ENCODE measurements at regions not wholly inside any gene's neighbourhood (a gene's known extent, or its start where the extent isn't known, plus 50 kb on each side); places are given as distances from the start of the nearest gene placed in this dataset.

DNA sequence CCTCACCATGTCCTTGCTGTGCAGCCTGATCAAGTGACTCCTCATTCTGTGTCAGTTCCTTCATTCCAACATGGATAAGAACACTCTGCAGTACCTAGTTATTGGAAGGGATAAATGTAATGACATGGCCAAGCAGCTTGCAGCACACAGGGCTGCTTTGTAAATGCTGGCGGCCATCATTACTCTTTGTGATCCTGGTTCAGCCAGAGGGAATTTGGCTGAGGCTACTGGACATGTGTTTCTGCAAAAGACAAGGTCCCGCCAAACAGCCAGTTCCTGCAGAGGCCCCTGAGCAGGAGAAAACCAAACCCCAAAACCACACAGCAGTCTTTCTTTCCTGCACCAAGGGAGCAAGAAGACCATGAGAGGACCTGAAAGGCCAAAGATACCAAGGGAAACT is 495.8 kb downstream of the AJAP1 start:
- intact Hi-C loops (cut with micrococcal nuclease), result no loop called here
- Histone ChIP-seq H3K4me2 (ENCODE audit: low read length) (no peak overlapping the region), H3K79me2 (ENCODE audit: insufficient read depth, low read length) (no peaks in the 10 kb centered on the region), H3K36me3 (ENCODE audit: control insufficient read depth in 1 of 2, insufficient read depth in 2 of 2, low read length in 2 of 2) (no peaks in the 10 kb centered on the region), H4K20me1 (ENCODE audit: insufficient read depth) (no peaks in the 10 kb centered on the region), H2AFZ (ENCODE audit: low read depth, low read length, poor library complexity, severe bottlenecking) (no peak overlapping the region), H3K9me2 (ENCODE audit: insufficient read depth) (no peaks in the 10 kb centered on the region), H3K4me1 (ENCODE audit: control insufficient read depth in 1 of 2, insufficient read depth in 2 of 2, low read length in 2 of 2) (no peaks in the 10 kb centered on the region), H3K27ac (ENCODE audit: low read depth, low read length) (no peak overlapping the region), H3K27me3 (ENCODE audit: insufficient read depth, low read length) (no peaks in the 10 kb centered on the region), H3K9ac (ENCODE audit: low read length) (no peak overlapping the region), H3K9me3 (ENCODE audit: control insufficient read depth in 1 of 2, insufficient read depth in 1 of 2, low read depth in 1 of 2, low read length in 2 of 2) (peaks cover 3 to 4% of the 10 kb centered on the region in 2 experiments; a peak in 2 of 4 replicates), H3K4me3 (replicated peaks in 1 of 2; ENCODE audit: low read depth in 1 of 2, low read length in 2 of 2) (no peak overlapping the region)
- TF ChIP-seq CEBPB (IDR thresholded peaks at IDR 0.05; ENCODE audit: low read depth) (no peak), ZNF274 (IDR thresholded peaks at IDR 0.05; ENCODE audit: low read depth, low read length) (no peak), SP1 (IDR thresholded peaks at IDR 0.05; ENCODE audit: low read depth) (no peak), MAX (IDR thresholded peaks at IDR 0.05) (no peak), JUND (IDR thresholded peaks at IDR 0.05) (no peak), TCF7L2 (IDR thresholded peaks at IDR 0.05; ENCODE audit: borderline replicate concordance, extremely low read depth, insufficient read depth, insufficient read length) (no peak), ATF3 (IDR thresholded peaks at IDR 0.05) (no peak), ZFX (IDR thresholded peaks at IDR 0.05) (no peak), FOSL1 (IDR thresholded peaks at IDR 0.05; ENCODE audit: low read depth) (no peak), EZH2 (IDR thresholded peaks at IDR 0.05) (no peak), SIN3A (IDR thresholded peaks at IDR 0.05; ENCODE audit: low read depth) (no peak)
- ChIA-PET RAD21 (ENCODE audit: low non-redundant PET in 1 of 2, low total read pairs in 2 of 2, uncharacterized antibody in 2 of 2, unreplicated experiment in 2 of 2) (no interaction called here), CTCF (no interaction called here), POLR2A (no interaction called here)
- ATAC-seq (no peak), DNase-seq (ENCODE audit: low read depth, low spot score) (no peak)
- BruUV-seq (replicated peaks), result no TSS peak

- RAD21 ChIA-PET (ENCODE audit: low non-redundant PET in 1 of 2, low total read pairs in 2 of 2, uncharacterized antibody in 2 of 2, unreplicated experiment in 2 of 2), result no interaction called here
- intact Hi-C loops (cut with micrococcal nuclease), result no loop called here
- no peaks in the 10 kb centered on the region for H3K36me3 ChIP-seq (ENCODE audit: control insufficient read depth in 1 of 2, insufficient read depth in 2 of 2, low read length in 2 of 2)
- no peak overlapping the region for H2AFZ ChIP-seq (ENCODE audit: low read depth, low read length, poor library complexity, severe bottlenecking)
- no peaks in the 10 kb centered on the region for H3K9me2 ChIP-seq (ENCODE audit: insufficient read depth)
- CTCF ChIA-PET, result no interaction called here
- DNase-seq (ENCODE audit: low read depth, low spot score) (no peak), ATAC-seq (no peak)
- H3K4me2 ChIP-seq (ENCODE audit: low read length), result no peak overlapping the region
- H4K20me1 ChIP-seq (ENCODE audit: insufficient read depth), result no peaks in the 10 kb centered on the region
- no peaks in the 10 kb centered on the region for H3K4me1 ChIP-seq (ENCODE audit: control insufficient read depth in 1 of 2, insufficient read depth in 2 of 2, low read length in 2 of 2)
- no peak overlapping the region for H3K4me3 ChIP-seq (replicated peaks in 1 of 2; ENCODE audit: low read depth in 1 of 2, low read length in 2 of 2)
- H3K27ac ChIP-seq (ENCODE audit: low read depth, low read length), result no peak overlapping the region
- H3K9me3 ChIP-seq (ENCODE audit: control insufficient read depth in 1 of 2, insufficient read depth in 1 of 2, low read depth in 1 of 2, low read length in 2 of 2), result peaks cover 3 to 4% of the 10 kb centered on the region in 2 experiments; a peak in 2 of 4 replicates
- no TSS peak for BruUV-seq (replicated peaks)
- TF ChIP-seq YY1 (IDR thresholded peaks at IDR 0.05; ENCODE audit: extremely low read depth, insufficient replicate concordance, low read depth, low read length) (no peak), RAD21 (IDR thresholded peaks at IDR 0.05; ENCODE audit: low read depth) (no peak), ZNF274 (IDR thresholded peaks at IDR 0.05; ENCODE audit: low read depth, low read length) (no peak), POLR2AphosphoS5 (IDR thresholded peaks at IDR 0.05; ENCODE audit: low read depth, low read length) (no peak), JUND (IDR thresholded peaks at IDR 0.05) (no peak), EZH2phosphoT487 (IDR thresholded peaks at IDR 0.05; ENCODE audit: borderline replicate concordance) (no peak), ZFX (IDR thresholded peaks at IDR 0.05) (no peak), EZH2 (IDR thresholded peaks at IDR 0.05) (no peak), POLR2A (IDR thresholded peaks at IDR 0.05; ENCODE audit: borderline replicate concordance, extremely low read depth, insufficient read depth, insufficient read length) (no peak), CEBPB (IDR thresholded peaks at IDR 0.05; ENCODE audit: low read depth) (no peak)
- no peaks in the 10 kb centered on the region for H3K27me3 ChIP-seq (ENCODE audit: insufficient read depth, low read length)
- no peak overlapping the region for H3K9ac ChIP-seq (ENCODE audit: low read length)
- POLR2A ChIA-PET, result no interaction called here
- H3K79me2 ChIP-seq (ENCODE audit: insufficient read depth, low read length), result no peaks in the 10 kb centered on the region
These were observed 493.4 kb downstream of the AJAP1 start for GRCh38 chr1:5147806-5148205.

Measured in HCT116 (cell line).